OCI-LY3 (cell line): ENCODE measurements at regions not wholly inside any gene's neighbourhood (a gene's known extent, or its start where the extent isn't known, plus 50 kb on each side); places are given as distances from the start of the nearest gene placed in this dataset.

ENCODE experiments used
- H2AFZ ChIP-seq: fragments of 200-600, 300-600 bp; shearing (Covaris generic); 2 replicates; pipeline ENCODE4 v1.6.0; 2014; ENCODE audit warnings: antibody characterized with exemption, low read depth, low read length
- H3K27ac ChIP-seq: fragments of 200-600, 300-600 bp; sonication (generic); 2 replicates; pipeline ENCODE4 v1.5.1; 2014; ENCODE audit warnings: mild to moderate bottlenecking, low read length, moderate library complexity, mixed read lengths
- H3K27me3 ChIP-seq: fragments of 200-600, 300-600 bp; sonication (generic); 2 replicates; pipeline ENCODE4 v1.6.1; 2014; ENCODE audit warnings: low read depth, low read length, mixed read lengths
- H3K36me3 ChIP-seq: fragments of 200-600, 300-600 bp; sonication (generic); replicated peaks from 2 replicates; pipeline ENCODE3; 2014; ENCODE audit warnings: low read depth, low read length, mixed read lengths
- H3K4me1 ChIP-seq: fragments of 300-600, 200-600 bp; sonication (generic); 2 replicates; pipeline ENCODE4 v1.6.1; 2014; ENCODE audit warnings: low read length, mixed read lengths
- H3K4me2 ChIP-seq: fragments of 200-600, 300-600 bp; sonication (generic); 2 replicates; pipeline ENCODE4 v1.6.1; 2014; ENCODE audit warnings: low read length, mixed read lengths
- H3K4me3 ChIP-seq: fragments of 300-600, 200-600 bp; sonication (generic); 2 replicates; pipeline ENCODE4 v1.5.1; 2014; ENCODE audit warnings: antibody characterized with exemption, mild to moderate bottlenecking, low read length, moderate library complexity
- H3K79me2 ChIP-seq: fragments of 300-600, 200-600 bp; shearing (Covaris generic); 2 replicates; pipeline ENCODE4 v1.6.1; 2014; ENCODE audit warnings: mild to moderate bottlenecking, low read length, mixed read lengths
- H3K9ac ChIP-seq: fragments of 300-600, 200-600 bp; shearing (Covaris generic); 2 replicates; pipeline ENCODE4 v1.6.0; 2014; ENCODE audit warnings: mild to moderate bottlenecking, low read length, moderate library complexity
- H3K9me3 ChIP-seq: fragments of 200-600, 300-600 bp; shearing (Covaris generic); 2 replicates; pipeline ENCODE4 v1.6.1; 2014; ENCODE audit warnings: low read length, mixed read lengths; ENCODE audit not compliant: insufficient read depth
- H4K20me1 ChIP-seq: fragments of 200-600, 300-600 bp; sonication (generic); 2 replicates; pipeline ENCODE4 v1.6.1; 2016; ENCODE audit warnings: low read length, mixed read lengths; ENCODE audit not compliant: insufficient read depth
- CTCF ChIP-seq: fragments of 200-600, 300-600 bp; sonication (generic); IDR thresholded peaks from 2 replicates; pipeline ENCODE4 v1.5.1; 2014; ENCODE audit warnings: antibody characterized with exemption, low read length, low read depth
- EZH2phosphoT487 ChIP-seq: fragments of 200-600 bp; shearing (Covaris generic); IDR thresholded peaks from 2 replicates; pipeline ENCODE4 v1.6.1; 2018; ENCODE audit warnings: antibody characterized with exemption, mixed run types, low read depth

- no peak overlapping the region for H3K27ac ChIP-seq
- H3K9me3 ChIP-seq: no peaks in the 10 kb centered on the region
- no peaks in the 10 kb centered on the region for H3K27me3 ChIP-seq
- H3K79me2 ChIP-seq: no peaks in the 10 kb centered on the region
- no peak for TF ChIP-seq CTCF
- TF ChIP-seq EZH2phosphoT487: no peak
- H3K4me2 ChIP-seq: no peak overlapping the region
- no peaks in the 10 kb centered on the region for H3K36me3 ChIP-seq
- no peak overlapping the region for H3K4me3 ChIP-seq
- H3K9ac ChIP-seq: no peak overlapping the region
- no peaks in the 10 kb centered on the region for H3K4me1 ChIP-seq
- H2AFZ ChIP-seq: no peak overlapping the region
- H4K20me1 ChIP-seq: no peaks in the 10 kb centered on the region
These were observed 411.7 kb downstream of the UTRN start for GRCh38 chr6:144696610-144697368.

GRCh38 chr6:144697369-144697760 is 412.2 kb downstream of the UTRN start:
- Histone ChIP-seq H3K79me2 (no peaks in the 10 kb centered on the region), H4K20me1 (no peaks in the 10 kb centered on the region), H3K4me1 (no peaks in the 10 kb centered on the region), H3K4me2 (no peak overlapping the region), H3K27me3 (no peaks in the 10 kb centered on the region), H3K27ac (no peak overlapping the region), H3K9me3 (no peaks in the 10 kb centered on the region), H3K9ac (no peak overlapping the region), H3K4me3 (no peak overlapping the region), H2AFZ (no peak overlapping the region), H3K36me3 (no peaks in the 10 kb centered on the region)
- TF ChIP-seq CTCF (no peak), EZH2phosphoT487 (no peak)

DNA sequence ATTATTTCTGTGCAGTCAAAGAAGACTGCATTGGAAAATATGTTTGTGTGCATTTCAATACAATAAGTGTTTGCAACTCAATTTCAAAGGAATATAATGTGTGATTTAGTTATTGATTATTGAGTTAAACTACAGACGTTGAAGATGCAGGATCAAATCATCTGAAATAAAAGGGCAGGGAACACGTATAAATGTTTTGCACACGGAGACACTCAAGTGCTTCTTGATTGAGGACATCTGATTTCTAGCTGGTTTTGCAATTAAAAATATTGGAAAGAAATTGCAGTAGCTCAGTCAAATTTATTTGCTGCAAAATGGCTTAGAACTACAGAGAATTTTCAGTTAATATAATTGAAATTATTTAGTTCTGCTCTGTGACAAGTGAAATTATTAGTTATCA is 412.7 kb downstream of the UTRN start:
- Histone ChIP-seq H3K27me3 (no peaks in the 10 kb centered on the region), H3K36me3 (no peaks in the 10 kb centered on the region), H3K9me3 (no peaks in the 10 kb centered on the region), H3K9ac (no peak overlapping the region), H3K79me2 (no peaks in the 10 kb centered on the region), H3K4me3 (no peak overlapping the region), H4K20me1 (no peaks in the 10 kb centered on the region), H2AFZ (no peak overlapping the region), H3K4me1 (no peaks in the 10 kb centered on the region), H3K4me2 (no peak overlapping the region), H3K27ac (no peak overlapping the region)
- no peak for TF ChIP-seq EZH2phosphoT487
- no peak for TF ChIP-seq CTCF

- Histone ChIP-seq H3K79me2 (no peaks in the 10 kb centered on the region), H3K4me2 (no peak overlapping the region), H3K27ac (no peak overlapping the region), H3K4me3 (no peak overlapping the region), H3K4me1 (no peaks in the 10 kb centered on the region), H3K9ac (no peak overlapping the region), H2AFZ (no peak overlapping the region), H3K27me3 (no peaks in the 10 kb centered on the region), H3K36me3 (no peaks in the 10 kb centered on the region), H4K20me1 (no peaks in the 10 kb centered on the region), H3K9me3 (no peaks in the 10 kb centered on the region)
- TF ChIP-seq CTCF: no peak
- no peak for TF ChIP-seq EZH2phosphoT487
These were observed 417.6 kb downstream of the UTRN start for GRCh38 chr6:144702781-144703180.
